NCI-H345 (cell line): ENCODE measurements at regions not wholly inside any gene's neighbourhood (a gene's known extent, or its start where the extent isn't known, plus 50 kb on each side); places are given as distances from the start of the nearest gene placed in this dataset.

Experiments
- DNase-seq: peaks from one replicate; lab custom pipeline; 2025; lab: John Stamatoyannopoulos, UW

GRCh38 chr1:181430015-181430885, 53.1 kb upstream of the CACNA1E start:
- no peak for DNase-seq
